NCI-H526 (cell line): ENCODE measurements at regions not wholly inside any gene's neighbourhood (a gene's known extent, or its start where the extent isn't known, plus 50 kb on each side); places are given as distances from the start of the nearest gene placed in this dataset.

ENCODE experiments used
- DNase-seq, 2 experiments: peaks; one replicate each; lab custom pipeline; 2025; lab: John Stamatoyannopoulos, UW

- DNase-seq: no peak
Observed at GRCh38 chr4:20592663-20593062, 107.6 kb upstream of the PACRGL start.

DNA sequence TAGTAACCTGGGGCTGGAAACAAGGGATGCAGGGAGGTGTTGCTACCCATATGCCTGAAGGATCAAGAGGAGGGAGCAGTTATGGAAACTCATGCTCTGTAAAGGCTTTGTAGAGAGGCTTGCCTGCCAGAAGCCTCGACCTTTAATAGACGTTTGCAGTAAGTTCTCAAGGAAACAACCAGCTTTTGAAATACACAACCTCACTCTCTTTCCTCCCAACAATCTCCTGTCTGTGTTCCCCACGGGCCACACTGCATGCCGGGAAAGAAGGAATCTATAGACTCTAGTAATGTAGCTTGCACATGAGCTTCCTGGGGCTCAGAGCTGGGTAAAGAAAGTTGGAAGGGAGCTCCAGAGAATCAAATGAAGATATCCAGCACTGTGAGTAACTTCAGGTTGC, 101.6 kb upstream of the PACRGL start:
- no peak for DNase-seq

DNA sequence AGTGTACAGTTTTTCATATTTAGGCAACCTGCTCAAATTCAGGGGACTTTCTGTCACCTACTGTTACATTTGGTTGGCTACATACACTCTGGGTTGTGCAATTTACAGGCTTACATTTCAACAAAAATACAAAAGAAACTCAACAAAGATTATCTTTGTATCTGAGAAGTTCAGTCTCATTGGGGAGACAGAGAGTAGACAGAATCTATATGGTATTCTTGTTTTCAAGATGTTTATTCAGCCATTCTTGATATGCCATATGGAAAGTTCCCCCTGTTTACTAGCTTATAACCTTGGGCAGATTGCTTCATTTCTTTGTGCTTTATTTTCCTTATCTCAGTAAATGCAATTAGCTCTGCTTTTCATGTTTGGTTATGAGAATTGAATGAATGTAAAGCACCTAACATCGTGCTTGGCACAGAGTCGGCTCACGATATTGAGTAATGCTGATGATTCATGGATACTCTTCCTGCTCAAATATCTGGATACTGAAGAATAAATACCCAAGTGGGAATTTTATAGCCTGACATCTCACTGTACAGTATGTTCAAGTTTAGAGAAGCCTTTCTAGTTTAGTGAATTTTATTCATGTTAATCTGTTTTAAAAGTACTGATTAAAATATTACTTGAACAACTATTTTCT, 96.5 kb upstream of the PACRGL start:
- no peak for DNase-seq

DNA sequence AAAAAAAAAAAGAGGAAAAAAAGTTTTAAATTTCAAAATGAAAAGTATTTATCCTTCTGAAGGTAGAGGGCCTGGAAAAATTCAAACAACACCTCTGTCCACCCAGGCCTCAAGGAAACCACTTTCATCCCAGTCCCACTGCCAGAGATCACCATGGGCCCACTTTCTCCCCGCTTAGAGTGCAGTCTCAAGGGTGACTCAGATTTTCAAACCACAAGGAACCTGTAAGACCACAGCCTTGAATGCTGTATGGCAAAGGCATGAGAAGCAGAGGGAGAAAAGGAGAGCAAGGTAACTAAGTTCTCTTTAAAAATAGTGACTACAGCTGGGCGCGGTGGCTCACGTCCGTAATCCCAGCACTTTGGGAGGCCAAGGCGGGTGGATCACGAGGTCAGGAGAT, 87.9 kb upstream of the PACRGL start:
- DNase-seq: no peak

- DNase-seq: no peak
Observed at GRCh38 chr4:20614816-20615215, 85.4 kb upstream of the PACRGL start.

- no peak for DNase-seq
Observed at GRCh38 chr4:20615486-20616260, 84.6 kb upstream of the PACRGL start.

GRCh38 chr4:20616313-20616712, 83.9 kb upstream of the PACRGL start:
- no peak for DNase-seq

GRCh38 chr4:20616848-20617247, 83.4 kb upstream of the PACRGL start:
- no peak for DNase-seq

DNA sequence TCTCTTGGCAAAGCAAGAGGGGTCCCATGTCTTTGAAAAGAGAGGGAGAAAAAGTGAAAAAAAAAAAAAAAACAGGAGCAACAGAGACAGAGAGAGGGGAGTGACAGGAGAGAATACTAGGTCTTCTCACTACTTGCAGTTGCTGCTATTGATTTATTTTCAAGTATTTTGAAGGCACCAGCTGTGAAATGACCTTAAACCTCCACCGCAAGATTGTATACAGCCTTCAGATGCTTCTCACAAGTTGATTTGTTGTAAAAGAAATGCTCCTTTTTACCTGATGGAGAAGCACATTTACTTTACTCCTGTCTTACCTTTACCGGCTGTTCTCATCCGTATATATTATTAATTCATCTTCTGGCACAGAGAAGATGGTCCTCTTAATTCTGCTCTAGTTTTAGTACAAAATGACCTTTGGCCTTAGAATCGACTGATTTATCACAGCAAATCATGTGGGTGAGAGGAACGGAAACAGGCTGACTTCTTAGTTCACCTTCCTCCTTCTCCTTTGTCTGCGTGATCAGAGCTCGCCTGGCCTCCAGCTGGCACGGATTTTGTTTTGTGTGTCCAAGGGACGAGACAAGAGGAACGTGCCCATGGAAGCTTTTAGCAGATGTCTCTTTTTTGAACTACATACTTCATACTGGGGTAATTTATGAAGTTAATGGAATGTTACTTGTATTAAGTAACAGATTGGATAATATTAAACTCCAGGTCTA, 82.4 kb upstream of the PACRGL start:
- DNase-seq: no peak

- DNase-seq: no peak
Observed at GRCh38 chr4:20618731-20619130, 81.5 kb upstream of the PACRGL start.

DNA sequence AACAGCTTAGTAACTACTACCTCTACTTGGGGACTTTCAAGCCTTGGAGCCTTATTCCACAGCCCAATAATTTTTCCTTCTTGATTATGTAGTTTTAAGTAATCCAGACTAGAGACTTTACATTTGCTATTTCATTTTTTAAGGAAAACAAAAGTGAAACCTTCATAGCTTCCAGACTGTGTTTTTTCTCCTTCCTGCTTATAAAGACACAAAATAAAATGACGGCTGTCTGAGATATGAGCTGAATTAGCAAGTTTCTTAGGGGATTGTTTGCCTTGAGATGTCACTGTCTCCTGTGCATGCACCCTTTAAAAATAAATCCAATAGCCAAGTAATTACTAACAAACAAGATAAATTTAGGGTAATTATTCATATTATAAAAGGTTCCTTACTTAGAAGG, 78.8 kb upstream of the PACRGL start:
- DNase-seq: no peak

- no peak for DNase-seq
Observed at GRCh38 chr4:20622701-20623100, 77.6 kb upstream of the PACRGL start.

DNA sequence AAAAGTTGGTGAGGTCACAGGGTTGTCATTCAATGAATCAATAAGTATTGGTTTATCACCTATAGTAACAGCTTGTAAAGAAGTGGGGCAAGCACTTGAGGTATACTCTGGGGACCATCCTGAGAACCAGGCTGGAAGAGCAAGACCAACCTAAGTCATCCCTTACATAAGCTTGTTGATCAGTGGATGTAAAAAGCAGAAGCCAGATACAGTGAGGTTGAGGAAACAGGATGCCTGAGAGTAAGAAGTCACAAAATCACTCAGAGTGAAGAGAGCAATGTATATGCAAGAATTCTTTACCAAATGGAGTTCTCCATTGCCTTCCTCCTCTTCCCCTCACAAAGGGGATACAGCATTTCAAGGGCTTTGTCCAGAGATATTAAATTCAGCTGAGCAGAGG, 76.3 kb upstream of the PACRGL start:
- no peak for DNase-seq

- DNase-seq: no peak
Observed at GRCh38 chr4:20624793-20625374, 75.4 kb upstream of the PACRGL start.

DNA sequence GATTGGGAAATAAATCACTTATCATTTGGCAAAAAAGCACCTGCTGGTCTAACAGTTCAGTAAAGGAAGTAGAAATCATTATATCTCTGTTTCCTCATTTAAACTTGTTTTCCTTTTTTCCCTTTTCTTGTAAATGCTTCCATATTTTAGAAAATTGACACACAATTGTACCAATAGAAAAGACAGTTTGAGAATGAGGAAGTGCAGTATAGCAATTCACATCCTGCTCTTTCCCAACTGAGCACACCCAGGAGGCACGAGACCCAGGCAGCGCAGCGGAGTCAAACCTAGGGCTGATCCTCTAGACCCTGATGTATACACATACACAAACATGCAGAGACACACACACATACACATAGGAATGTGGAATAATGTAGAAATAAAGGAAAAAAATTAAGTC, 74.8 kb upstream of the PACRGL start:
- no peak for DNase-seq

DNA sequence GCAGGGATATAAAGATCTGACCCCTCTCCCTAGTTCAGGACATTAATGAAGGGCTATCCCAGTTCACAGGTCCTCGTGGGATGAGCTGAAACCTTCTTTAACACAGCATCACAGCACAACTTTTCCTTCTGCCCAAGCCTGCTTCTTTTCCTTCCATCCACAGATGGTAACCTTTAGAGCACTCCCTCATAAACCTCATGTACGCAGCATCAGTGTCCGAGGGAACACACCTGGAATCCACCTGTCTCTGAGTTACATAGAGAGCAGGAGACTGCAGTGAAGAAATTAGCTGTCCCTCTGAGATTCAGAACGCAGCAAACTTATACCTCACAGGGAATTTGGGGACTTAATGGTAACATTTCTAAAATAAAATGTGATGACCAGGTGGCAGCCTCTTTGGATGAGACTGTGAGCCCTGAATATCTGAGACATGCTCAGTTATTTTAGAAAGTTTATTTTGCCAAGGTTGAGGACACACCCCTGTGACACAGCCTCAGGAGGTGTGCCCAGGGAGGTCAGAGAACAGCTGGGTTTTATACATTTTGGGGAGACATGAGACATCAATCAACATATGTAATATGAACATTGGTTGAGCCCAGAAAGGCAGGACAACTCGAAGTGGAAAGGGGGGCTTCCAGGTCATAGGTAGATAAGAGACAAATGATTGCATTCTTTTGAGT, 73.8 kb upstream of the PACRGL start:
- no peak for DNase-seq

- no peak for DNase-seq
Observed at GRCh38 chr4:20627866-20628265, 72.4 kb upstream of the PACRGL start.

DNA sequence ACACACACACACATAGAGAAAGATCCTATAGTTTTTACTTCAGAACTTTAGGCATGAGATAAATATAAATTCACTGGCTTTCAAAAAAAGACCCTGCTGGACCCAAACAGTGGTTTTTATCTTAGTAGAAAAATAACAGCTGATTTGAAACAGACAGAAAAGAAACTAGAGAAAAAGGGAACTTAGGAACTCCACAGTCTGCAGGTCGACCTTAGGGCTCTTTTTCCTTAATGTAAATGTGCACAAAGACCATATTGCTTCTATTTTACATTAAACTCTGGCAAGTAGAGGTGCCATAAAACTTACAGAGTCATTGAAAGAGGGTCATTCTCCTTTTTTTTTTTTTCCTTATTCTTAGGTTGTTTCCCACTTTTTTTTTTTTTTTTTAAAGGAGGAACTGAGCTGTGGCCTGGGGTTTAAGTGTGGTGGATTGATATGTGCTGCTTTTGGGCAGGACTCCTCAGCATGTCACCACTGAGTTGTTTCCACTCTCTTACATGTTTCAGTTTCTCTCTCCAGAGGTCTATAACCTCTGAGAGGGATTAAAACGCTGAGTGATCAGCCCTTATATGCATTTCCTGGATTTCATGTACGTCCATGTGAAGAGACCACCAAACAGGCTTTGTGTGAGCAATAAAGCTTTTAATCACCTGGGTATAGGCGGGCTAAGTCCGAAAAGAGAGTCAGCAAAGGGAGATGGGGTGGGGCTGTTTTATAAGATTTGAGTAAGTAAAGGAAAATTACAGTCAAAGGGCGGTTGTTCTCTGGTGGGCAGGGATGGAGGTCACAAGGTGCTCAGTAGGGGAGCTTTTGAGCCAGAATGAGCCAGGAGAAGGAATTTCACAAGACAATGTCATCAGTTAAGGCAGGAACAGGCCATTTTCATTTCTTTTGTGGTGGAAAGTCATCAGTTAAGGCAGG, 70.8 kb upstream of the PACRGL start:
- no peak for DNase-seq

GRCh38 chr4:20638825-20639224, 61.4 kb upstream of the PACRGL start:
- no peak for DNase-seq

DNA sequence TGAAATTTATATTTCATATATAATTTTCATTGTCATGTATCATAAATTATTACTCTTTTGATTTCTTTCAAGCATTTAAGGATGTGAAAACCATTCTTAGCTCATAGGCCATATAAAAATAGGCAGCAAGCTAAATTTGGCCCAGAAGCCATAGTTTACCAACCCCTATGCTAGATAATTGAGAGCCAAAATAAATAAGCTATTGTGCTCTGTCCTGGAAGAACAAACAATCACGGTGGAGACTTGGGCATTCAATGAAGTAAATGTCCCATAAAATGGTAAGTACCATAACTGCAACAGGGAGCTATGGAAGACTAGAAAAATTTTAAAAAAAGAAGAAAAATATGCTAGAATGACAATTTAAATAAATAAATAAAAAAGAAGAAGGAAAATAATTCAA, 60.9 kb upstream of the PACRGL start:
- DNase-seq: no peak

DNA sequence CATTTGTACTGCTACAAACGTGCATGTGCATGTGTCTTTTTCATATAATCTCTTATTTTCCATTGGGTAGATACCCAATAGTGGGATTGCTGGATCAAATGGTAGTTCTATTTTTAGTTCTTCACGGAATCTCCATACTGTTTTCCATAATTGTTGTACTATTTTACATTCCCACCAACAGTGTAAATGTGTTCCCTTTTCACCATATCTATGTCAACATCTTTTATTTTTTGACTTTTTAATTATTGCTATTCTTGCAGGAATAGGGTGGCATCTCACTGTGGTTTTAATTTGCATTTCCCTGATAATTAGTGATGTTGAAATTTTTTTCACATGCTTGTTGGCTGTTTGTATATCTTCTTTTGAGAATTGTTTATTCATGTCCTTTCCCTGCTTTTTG, 59.3 kb upstream of the PACRGL start:
- DNase-seq: no peak
